Esophagus muscularis mucosa (tissue), 4 donors: ENCODE measurements at regions not wholly inside any gene's neighbourhood (a gene's known extent, or its start where the extent isn't known, plus 50 kb on each side); places are given as distances from the start of the nearest gene placed in this dataset.

Experiments
- CTCF ChIP-seq, 3 experiments: fragments of 200-600 bp in 2 of 3; fragments of 450-650 bp in 1 of 3; sonication (generic) in 2 of 3; IDR thresholded peaks; one replicate each; pipeline ENCODE4 v1.5.1; 2017 to 2019; ENCODE audit warnings: antibody characterized with exemption in 3 of 3, mild to moderate bottlenecking in 2 of 3, moderate library complexity in 1 of 3
- EP300 ChIP-seq: sonication (generic); formaldehyde crosslinking; IDR thresholded peaks from one replicate; pipeline ENCODE4 v1.6.1; 2017; ENCODE audit warnings: antibody characterized with exemption
- POLR2A ChIP-seq: fragments of 450-650 bp; IDR thresholded peaks from one replicate; pipeline ENCODE4 v1.6.1; 2017; ENCODE audit warnings: antibody characterized with exemption, moderate library complexity, mild to moderate bottlenecking, low read depth

- no peak for TF ChIP-seq POLR2A
- no peak for TF ChIP-seq CTCF (IDR thresholded peaks at IDR 0.05)
- TF ChIP-seq EP300: no peak
Observed at GRCh38 chrX:66994729-66995128, 355.9 kb upstream of the EDA2R start.
